ENCODE measurements at regions not wholly inside any gene's neighbourhood (a gene's known extent, or its start where the extent isn't known, plus 50 kb on each side); places are given as distances from the start of the nearest gene placed in this dataset.

GRCh38 chr5:54845567-54845941, 139.8 kb downstream of the ESM1 start:
- no peaks in the 10 kb centered on the region for H3K9me3 ChIP-seq
- ATAC-seq (no peak), FAIRE-seq (no peak), DNase-seq (no peak)
- H3K36me3 ChIP-seq, result no peaks in the 10 kb centered on the region
- no peak for TF ChIP-seq CTCF (IDR thresholded peaks at IDR 0.05)
- no peak overlapping the region for H3K4me3 ChIP-seq
- no peaks in the 10 kb centered on the region for H3K27me3 ChIP-seq
- H3K4me1 ChIP-seq, result no peaks in the 10 kb centered on the region
- intact Hi-C loops (cut with DNase I), result loop anchor here in 1 of 3 donors (5.0 kb wide), 1 partner anchor 328 kb away; the partner anchor contains the start of gene SNX18
- H3K27ac ChIP-seq, result no peak overlapping the region
- 60 to 66% methylated on average over 3 of the region's 3 CpGs for WGBS, 2 donors

- FAIRE-seq (peak; percentile 96), ATAC-seq (peak in 3 of 4 donors; percentile 48 to 73 (median 72)), DNase-seq (no peak)
- H3K4me3 ChIP-seq, result no peak overlapping the region
- H3K27me3 ChIP-seq, result no peaks in the 10 kb centered on the region
- TF ChIP-seq CTCF (IDR thresholded peaks at IDR 0.05), result peak; percentile 26 to 60 (median 48)
- no peak overlapping the region for H3K27ac ChIP-seq
- intact Hi-C loops (cut with DNase I), result loop anchor here in 2 of 3 donors (5.0 kb wide), 1 partner anchor 328 kb away; the partner anchor contains the start of gene SNX18 (in 2 of the 2)
- no peaks in the 10 kb centered on the region for H3K36me3 ChIP-seq
- H3K9me3 ChIP-seq, result no peaks in the 10 kb centered on the region
- WGBS, 2 donors, result 30 to 49% methylated on average over 6 of the region's 6 CpGs
- H3K4me1 ChIP-seq, result no peaks in the 10 kb centered on the region
Measured at GRCh38 chr5:54844905-54845566, 140.4 kb downstream of the ESM1 start.

- 49 to 54% methylated on average over 4 of the region's 4 CpGs for WGBS, 2 donors
- Histone ChIP-seq H3K36me3 (no peaks in the 10 kb centered on the region), H3K9me3 (no peaks in the 10 kb centered on the region), H3K27me3 (no peaks in the 10 kb centered on the region), H3K4me1 (no peaks in the 10 kb centered on the region), H3K4me3 (no peak overlapping the region), H3K27ac (no peak overlapping the region)
- intact Hi-C loops (cut with DNase I), result loop anchor here in 1 of 3 donors (5.0 kb wide), 1 partner anchor 327 kb away; the partner anchor contains the start of gene SNX18
- ATAC-seq (no peak), FAIRE-seq (no peak), DNase-seq (no peak)
- no peak for TF ChIP-seq CTCF (IDR thresholded peaks at IDR 0.05)
Measured at GRCh38 chr5:54844266-54844665, 141.1 kb downstream of the ESM1 start.

- Histone ChIP-seq H3K27me3 (no peaks in the 10 kb centered on the region), H3K36me3 (no peaks in the 10 kb centered on the region), H3K4me1 (peaks cover 3 to 14% (median 12%) of the 10 kb centered on the region in 3 donors), H3K9me3 (no peaks in the 10 kb centered on the region), H3K4me3 (no peak overlapping the region), H3K27ac (no peak overlapping the region)
- FAIRE-seq, result no peak
- 84 to 85% methylated on average over 1 of the region's 1 CpG for WGBS, 2 donors
- TF ChIP-seq CTCF (IDR thresholded peaks at IDR 0.05), result no peak
- intact Hi-C loops (cut with DNase I), result loop anchor here in 1 of 3 donors (5.0 kb wide), 1 partner anchor 324 kb away; the partner anchor contains the start of gene SNX18
- DNase-seq, result no peak
- no peak for ATAC-seq
Measured at GRCh38 chr5:54841481-54841880, 143.9 kb downstream of the ESM1 start.

GRCh38 chr5:54838843-54839242, 146.6 kb downstream of the ESM1 start:
- Histone ChIP-seq H3K36me3 (no peaks in the 10 kb centered on the region), H3K27ac (peak overlapping the region in 1 of 4 donors; percentile 6), H3K4me3 (no peak overlapping the region), H3K4me1 (peaks cover 3 to 14% (median 12%) of the 10 kb centered on the region in 3 donors), H3K27me3 (no peaks in the 10 kb centered on the region), H3K9me3 (no peaks in the 10 kb centered on the region)
- ATAC-seq, result peak in 1 of 4 donors; percentile 33
- TF ChIP-seq CTCF (IDR thresholded peaks at IDR 0.05), result no peak
- no peak for DNase-seq
- no peak for FAIRE-seq
- intact Hi-C loops (cut with DNase I), result no loop called here
- WGBS, 2 donors, result 13 to 14% methylated on average over 1 of the region's 1 CpG

All from pancreas (tissue), 10 donors.